ENCODE measurements at regions not wholly inside any gene's neighbourhood (a gene's known extent, or its start where the extent isn't known, plus 50 kb on each side); places are given as distances from the start of the nearest gene placed in this dataset.
A peak's percentile ranks its signal among the peaks of the same experiment; 100 is the strongest.

DNA sequence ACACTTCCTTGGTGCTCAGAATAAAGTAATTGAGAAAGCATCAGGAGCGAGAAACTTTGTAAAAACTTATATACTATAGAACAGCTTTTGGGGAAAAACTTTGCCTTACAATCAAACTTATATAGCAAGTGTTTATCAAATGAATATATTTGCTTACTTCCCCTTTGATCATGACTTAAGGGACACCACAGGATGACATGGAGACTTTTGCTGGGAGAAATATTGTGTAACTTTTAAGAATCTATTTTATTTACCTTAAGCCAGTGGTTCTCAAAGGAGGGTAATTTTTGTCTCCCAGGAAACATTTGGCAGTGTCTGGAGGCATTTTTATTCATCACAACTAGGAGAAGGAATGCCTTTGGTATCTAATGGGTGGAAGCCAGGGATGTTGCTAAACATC lies 173.8 kb upstream of the HABP2 start:
- H3K27me3 ChIP-seq: no peaks in the 10 kb centered on the region
- 95% methylated on average over 1 of the region's 1 CpG for WGBS
- no peak overlapping the region for H3K4me3 ChIP-seq
- TF ChIP-seq EP300 (IDR thresholded peaks at IDR 0.05) (no peak), POLR2A (IDR thresholded peaks at IDR 0.05; ENCODE audit: low read depth) (no peak), POLR2AphosphoS5 (IDR thresholded peaks at IDR 0.05) (no peak)
- TF ChIP-seq, protein P1, sequence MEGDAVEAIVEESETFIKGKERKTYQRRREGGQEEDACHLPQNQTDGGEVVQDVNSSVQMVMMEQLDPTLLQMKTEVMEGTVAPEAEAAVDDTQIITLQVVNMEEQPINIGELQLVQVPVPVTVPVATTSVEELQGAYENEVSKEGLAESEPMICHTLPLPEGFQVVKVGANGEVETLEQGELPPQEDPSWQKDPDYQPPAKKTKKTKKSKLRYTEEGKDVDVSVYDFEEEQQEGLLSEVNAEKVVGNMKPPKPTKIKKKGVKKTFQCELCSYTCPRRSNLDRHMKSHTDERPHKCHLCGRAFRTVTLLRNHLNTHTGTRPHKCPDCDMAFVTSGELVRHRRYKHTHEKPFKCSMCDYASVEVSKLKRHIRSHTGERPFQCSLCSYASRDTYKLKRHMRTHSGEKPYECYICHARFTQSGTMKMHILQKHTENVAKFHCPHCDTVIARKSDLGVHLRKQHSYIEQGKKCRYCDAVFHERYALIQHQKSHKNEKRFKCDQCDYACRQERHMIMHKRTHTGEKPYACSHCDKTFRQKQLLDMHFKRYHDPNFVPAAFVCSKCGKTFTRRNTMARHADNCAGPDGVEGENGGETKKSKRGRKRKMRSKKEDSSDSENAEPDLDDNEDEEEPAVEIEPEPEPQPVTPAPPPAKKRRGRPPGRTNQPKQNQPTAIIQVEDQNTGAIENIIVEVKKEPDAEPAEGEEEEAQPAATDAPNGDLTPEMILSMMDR (IDR thresholded peaks at IDR 0.05): no peak
- no peak for DNase-seq (ENCODE audit: extremely low spot score)
- intact Hi-C loops (cut with DNase I): no loop called here
- H3K4me1 ChIP-seq: peaks cover 3 to 19% (median 12%) of the 10 kb centered on the region in 4 donors
- no peak overlapping the region for H3K27ac ChIP-seq (replicated peaks in 1 of 4)
- H3K36me3 ChIP-seq: no peaks in the 10 kb centered on the region
- H3K9me3 ChIP-seq: no peaks in the 10 kb centered on the region

DNA sequence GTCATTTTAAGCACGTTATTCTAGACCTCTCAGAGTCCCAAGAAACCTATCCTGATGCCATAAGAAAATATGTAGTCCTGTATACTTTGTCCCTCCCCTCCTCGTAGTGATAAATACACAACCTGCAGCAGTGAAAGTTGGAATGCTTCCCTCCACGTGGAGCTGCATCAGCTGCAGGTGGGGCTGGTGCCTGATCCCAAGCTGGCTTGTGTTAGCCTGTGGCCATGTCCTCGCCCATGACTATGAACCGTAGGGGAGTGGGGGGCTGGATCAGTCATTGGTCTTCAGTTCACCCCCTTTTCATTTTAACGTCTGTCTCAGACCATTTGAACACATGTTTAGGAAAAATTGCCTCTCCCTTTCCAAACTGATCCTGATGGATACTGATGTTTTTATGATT lies 171.4 kb upstream of the HABP2 start:
- H3K36me3 ChIP-seq: no peaks in the 10 kb centered on the region
- peaks cover 12 to 40% (median 30%) of the 10 kb centered on the region in 4 donors for H3K4me1 ChIP-seq
- H3K4me3 ChIP-seq: no peak overlapping the region
- H3K27me3 ChIP-seq: no peaks in the 10 kb centered on the region
- no peak overlapping the region for H3K27ac ChIP-seq (replicated peaks in 1 of 4)
- intact Hi-C loops (cut with DNase I): loop anchor here (5.0 to 10.0 kb wide), 3 partner anchors 244 to 817 kb away; no protein-coding TSS in a partner anchor
- DNase-seq (ENCODE audit: extremely low spot score): no peak
- WGBS: 74% methylated on average over 6 of the region's 6 CpGs
- TF ChIP-seq POLR2AphosphoS5 (IDR thresholded peaks at IDR 0.05): no peak
- no peaks in the 10 kb centered on the region for H3K9me3 ChIP-seq

DNA sequence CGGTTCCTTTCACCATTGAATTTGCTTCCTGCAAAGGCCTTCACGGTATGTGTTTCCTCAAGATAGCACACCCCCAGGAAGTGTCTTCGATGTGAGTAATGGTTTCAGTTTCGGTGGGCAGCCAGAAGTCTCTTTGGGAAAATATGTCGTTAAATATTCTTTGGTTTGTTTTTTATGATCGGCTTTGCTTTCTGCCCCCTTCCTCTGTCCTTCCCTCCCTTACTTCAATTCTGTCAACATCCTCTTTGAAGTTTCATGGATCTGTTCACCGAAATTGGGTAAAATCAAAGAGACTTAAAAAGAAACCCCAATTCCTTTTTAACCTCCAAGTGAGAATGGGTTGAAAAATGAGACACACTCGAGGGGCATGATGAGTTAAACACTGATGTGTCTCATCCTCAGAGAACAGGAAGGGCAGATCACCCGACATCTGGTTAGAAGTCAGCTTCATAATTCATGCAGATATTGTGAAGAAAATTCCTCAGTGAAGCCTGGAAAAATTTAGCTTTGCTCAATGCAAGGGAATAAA lies 170.8 kb upstream of the HABP2 start:
- H3K4me3 ChIP-seq: peak overlapping the region; percentile 21 to 44 (median 34)

DNA sequence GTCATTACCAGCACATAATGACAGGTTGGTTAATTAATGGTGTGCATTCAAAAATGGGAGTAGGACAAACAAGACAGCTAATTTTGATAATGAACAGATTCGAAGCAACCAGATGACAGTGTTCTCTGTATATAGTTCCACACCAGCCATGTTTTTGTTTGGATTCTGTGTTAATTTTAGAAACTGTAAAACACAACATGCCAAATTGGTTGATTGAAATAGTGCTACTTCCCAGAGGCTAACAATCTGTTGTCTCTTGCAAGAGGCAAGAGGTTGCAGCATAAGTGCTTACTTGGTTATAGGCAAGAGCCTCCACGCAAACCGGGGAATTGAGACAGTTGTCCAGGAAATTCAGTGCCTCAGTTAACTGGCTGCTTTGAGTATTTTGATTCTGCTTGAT lies 170.2 kb upstream of the HABP2 start:
- TF ChIP-seq POLR2AphosphoS5 (IDR thresholded peaks at IDR 0.05): no peak
- TF ChIP-seq POLR2A (IDR thresholded peaks at IDR 0.05; ENCODE audit: low read depth): no peak
- TF ChIP-seq, protein P1 (IDR thresholded peaks at IDR 0.05): no peak
- TF ChIP-seq EP300 (IDR thresholded peaks at IDR 0.05): no peak
- Histone ChIP-seq H3K36me3 (no peaks in the 10 kb centered on the region), H3K27me3 (no peaks in the 10 kb centered on the region), H3K9me3 (no peaks in the 10 kb centered on the region), H3K27ac (replicated peaks in 1 of 4) (peak overlapping the region in 1 of 4 donors; percentile 23), H3K4me3 (no peak overlapping the region), H3K4me1 (peaks cover 12 to 40% (median 30%) of the 10 kb centered on the region in 4 donors)
- DNase-seq (ENCODE audit: extremely low spot score): no peak
- WGBS: 89% methylated on average over 3 of the region's 3 CpGs
- intact Hi-C loops (cut with DNase I): loop anchor here (5.0 to 10.0 kb wide), 3 partner anchors 245 to 818 kb away; no protein-coding TSS in a partner anchor

More for the DNA sequence above, 170.8 kb upstream of the HABP2 start:
- Histone ChIP-seq H3K27ac (replicated peaks in 1 of 4) (peak overlapping the region; percentile 23 to 52 (median 34)), H3K4me1 (peaks cover 12 to 40% (median 30%) of the 10 kb centered on the region in 4 donors), H3K27me3 (no peaks in the 10 kb centered on the region), H3K9me3 (no peaks in the 10 kb centered on the region), H3K36me3 (no peaks in the 10 kb centered on the region)
- WGBS: 54% methylated on average over 9 of the region's 9 CpGs
- TF ChIP-seq, protein P1 (IDR thresholded peaks at IDR 0.05): no peak
- TF ChIP-seq EP300 (IDR thresholded peaks at IDR 0.05) (no peak), POLR2A (IDR thresholded peaks at IDR 0.05; ENCODE audit: low read depth) (no peak), POLR2AphosphoS5 (IDR thresholded peaks at IDR 0.05) (no peak)
- DNase-seq (ENCODE audit: extremely low spot score): no peak
- intact Hi-C loops (cut with DNase I): loop anchor here (5.0 to 10.0 kb wide), 3 partner anchors 245 to 817 kb away; no protein-coding TSS in a partner anchor

DNA sequence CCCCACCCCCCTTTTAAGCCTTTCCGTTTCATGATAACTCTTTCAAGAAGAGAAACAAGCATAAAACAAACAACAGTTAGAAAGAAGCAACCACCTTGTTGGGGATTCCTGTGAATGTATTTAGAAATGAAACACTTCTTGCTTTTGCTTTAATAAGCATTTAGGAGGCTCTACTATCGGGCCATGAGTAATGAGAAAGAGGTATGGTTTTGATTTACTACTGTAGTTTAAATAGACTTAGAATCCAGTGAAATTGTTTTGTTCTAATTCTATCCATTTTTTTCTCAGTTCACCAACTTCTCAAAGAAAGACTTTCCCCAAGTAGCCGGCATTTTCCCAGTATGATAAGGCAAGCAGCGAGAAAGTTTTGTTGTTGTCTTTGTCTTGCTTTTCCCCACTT lies 168.7 kb upstream of the HABP2 start:
- H3K27me3 ChIP-seq: no peaks in the 10 kb centered on the region
- intact Hi-C loops (cut with DNase I): loop anchor here (2.0 to 10.0 kb wide), 4 partner anchors 137 to 819 kb away; no protein-coding TSS in a partner anchor
- H3K27ac ChIP-seq (replicated peaks in 1 of 4): peak overlapping the region in 2 of 4 donors; percentile 5 to 19
- DNase-seq (ENCODE audit: extremely low spot score): no peak
- no peaks in the 10 kb centered on the region for H3K9me3 ChIP-seq
- peaks cover 12 to 40% (median 30%) of the 10 kb centered on the region in 4 donors for H3K4me1 ChIP-seq
- TF ChIP-seq POLR2A (IDR thresholded peaks at IDR 0.05; ENCODE audit: low read depth): no peak
- TF ChIP-seq POLR2AphosphoS5 (IDR thresholded peaks at IDR 0.05): no peak
- TF ChIP-seq, protein P1 (IDR thresholded peaks at IDR 0.05): no peak
- TF ChIP-seq EP300 (IDR thresholded peaks at IDR 0.05): no peak
- WGBS: 76% methylated on average over 4 of the region's 4 CpGs
- no peak overlapping the region for H3K4me3 ChIP-seq
- H3K36me3 ChIP-seq: no peaks in the 10 kb centered on the region

All from esophagus muscularis mucosa (tissue), 4 donors.